ENCODE measurements at regions not wholly inside any gene's neighbourhood (a gene's known extent, or its start where the extent isn't known, plus 50 kb on each side); places are given as distances from the start of the nearest gene placed in this dataset.
A peak's percentile ranks its signal among the peaks of the same experiment; 100 is the strongest.

DNA sequence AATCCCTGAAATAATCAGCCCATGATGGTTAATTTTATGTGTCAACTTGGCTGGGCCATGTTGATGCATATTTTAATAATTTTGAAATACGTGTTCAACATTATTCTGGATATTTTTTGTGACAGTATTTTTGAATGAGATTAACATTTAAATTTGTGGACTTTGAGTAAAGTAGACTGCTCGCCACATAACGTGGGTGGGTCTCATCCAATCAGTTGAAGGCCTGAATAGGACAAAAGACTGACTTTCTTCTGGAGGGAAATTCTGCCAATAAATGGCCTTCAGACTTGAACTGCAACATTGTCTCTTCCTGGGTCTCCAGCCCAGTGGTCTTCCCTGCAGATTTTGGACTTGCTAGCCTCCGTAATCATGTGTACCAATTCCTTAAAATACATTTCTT is 53.6 kb upstream of the BICC1 start:
- no peak for TF ChIP-seq CTCF (IDR thresholded peaks at IDR 0.05)
- H3K27ac ChIP-seq, result peak overlapping the region in 3 of 12 donors; percentile 32 to 58 (median 49)

DNA sequence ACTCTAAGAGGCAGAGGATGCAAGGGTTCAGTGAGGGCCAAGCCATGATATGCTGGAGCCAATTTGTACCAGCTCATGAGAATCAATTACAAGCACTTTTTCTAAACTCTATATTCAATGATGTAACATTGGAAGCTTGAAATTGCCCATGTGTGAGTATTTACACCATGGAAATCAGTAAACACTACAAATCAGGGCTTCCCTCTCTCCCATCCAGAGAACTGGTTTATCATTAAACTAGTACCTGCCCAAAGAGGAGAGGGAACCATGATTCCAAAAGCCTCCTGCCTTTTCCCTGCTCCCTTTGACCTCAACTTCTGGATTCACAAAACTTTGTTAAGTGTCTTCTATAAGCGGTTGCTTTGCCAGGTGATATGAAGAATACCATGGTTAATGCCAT is 52.5 kb upstream of the BICC1 start:
- Histone ChIP-seq H3K9me3 (peaks cover 0 to 18% (median 0%) of the 10 kb centered on the region in 12 donors), H3K4me3 (no peak overlapping the region), H3K4me1 (peaks cover 0 to 5% (median 0%) of the 10 kb centered on the region in 12 donors), H3K36me3 (no peaks in the 10 kb centered on the region), H3K27me3 (no peaks in the 10 kb centered on the region), H3K27ac (no peak overlapping the region)
- intact Hi-C loops (cut with DNase I), result no loop called here
- no peak for TF ChIP-seq POLR2A (IDR thresholded peaks at IDR 0.05)
- TF ChIP-seq CTCF (IDR thresholded peaks at IDR 0.05), result no peak
- ATAC-seq (no peak), DNase-seq (no peak)
- 91 to 96% (median 95%) methylated on average over 1 of the region's 1 CpG for WGBS, 4 donors

More for the DNA sequence above, 53.6 kb upstream of the BICC1 start:
- intact Hi-C loops (cut with DNase I), result no loop called here
- 87 to 91% (median 89%) methylated on average over 4 of the region's 4 CpGs for WGBS, 4 donors
- DNase-seq (no peak), ATAC-seq (no peak)
- Histone ChIP-seq H3K4me3 (no peak overlapping the region), H3K9me3 (peaks cover 0 to 18% (median 0%) of the 10 kb centered on the region in 12 donors), H3K4me1 (peaks cover 0 to 5% (median 0%) of the 10 kb centered on the region in 12 donors), H3K36me3 (no peaks in the 10 kb centered on the region), H3K27me3 (no peaks in the 10 kb centered on the region)

GRCh38 chr10:58462863-58463507 is 49.7 kb upstream of the BICC1 start:
- TF ChIP-seq POLR2A (IDR thresholded peaks at IDR 0.05), result no peak
- no peaks in the 10 kb centered on the region for H3K36me3 ChIP-seq
- peaks cover 0 to 18% (median 0%) of the 10 kb centered on the region in 12 donors for H3K9me3 ChIP-seq
- intact Hi-C loops (cut with DNase I), result no loop called here
- no peak overlapping the region for H3K4me3 ChIP-seq
- WGBS, 4 donors, result 74 to 84% (median 80%) methylated on average over 3 of the region's 3 CpGs
- no peaks in the 10 kb centered on the region for H3K4me1 ChIP-seq
- no peak overlapping the region for H3K27ac ChIP-seq
- H3K27me3 ChIP-seq, result no peaks in the 10 kb centered on the region
- DNase-seq, result no peak
- ATAC-seq, result no peak

Measured in heart left ventricle (tissue), 16 donors.